Smooth muscle cell (in vitro differentiated cells): ENCODE measurements at regions not wholly inside any gene's neighbourhood (a gene's known extent, or its start where the extent isn't known, plus 50 kb on each side); places are given as distances from the start of the nearest gene placed in this dataset.

Experiments
- DNase-seq: peaks from one replicate; lab custom pipeline; 2025; ENCODE audit not compliant: unreplicated experiment; lab: John Stamatoyannopoulos, UW
- H2AFZ ChIP-seq: fragments of 200-600 bp; sonication (generic); 2 replicates; pipeline ENCODE4 v1.6.0; 2016; ENCODE audit warnings: antibody characterized with exemption, low read depth, mild to moderate bottlenecking
- H3F3A ChIP-seq: fragments of 200-600 bp; sonication (generic); 2 replicates; pipeline ENCODE4 v1.6.0; 2017; ENCODE audit warnings: antibody characterized with exemption, low read depth
- H3K27ac ChIP-seq: fragments of 200-600 bp; sonication (generic); 2 replicates; pipeline ENCODE4 v1.5.1; 2016; ENCODE audit warnings: low read depth, mild to moderate bottlenecking
- H3K27me3 ChIP-seq: fragments of 200-600 bp; sonication (generic); 2 replicates; pipeline ENCODE4 v1.6.1; 2016; ENCODE audit warnings: low read depth, mild to moderate bottlenecking
- H3K36me3 ChIP-seq: fragments of 200-600 bp; sonication (generic); 2 replicates; pipeline ENCODE4 v1.5.1; 2016; ENCODE audit warnings: low read depth
- H3K4me1 ChIP-seq: fragments of 200-600 bp; sonication (generic); 2 replicates; pipeline ENCODE4 v1.5.1; 2016; ENCODE audit warnings: low read depth
- H3K4me2 ChIP-seq: fragments of 200-600 bp; sonication (generic); 2 replicates; pipeline ENCODE4 v1.6.0; 2016; ENCODE audit warnings: mild to moderate bottlenecking
- H3K4me3 ChIP-seq: fragments of 200-600 bp; sonication (generic); 2 replicates; pipeline ENCODE4 v1.5.1; 2016; ENCODE audit warnings: mild to moderate bottlenecking
- H3K79me2 ChIP-seq: fragments of 200-600 bp; sonication (generic); 2 replicates; pipeline ENCODE4 v1.6.0; 2016; ENCODE audit warnings: low read depth, mild to moderate bottlenecking
- H3K9ac ChIP-seq: fragments of 200-600 bp; sonication (generic); 2 replicates; pipeline ENCODE4 v1.6.0; 2016; ENCODE audit warnings: low read depth
- H3K9me3 ChIP-seq: fragments of 200-600 bp; sonication (generic); replicated peaks from 2 replicates; pipeline ENCODE4 v1.5.1; 2016; ENCODE audit warnings: low read depth
- H4K20me1 ChIP-seq: fragments of 200-600 bp; sonication (generic); 2 replicates; pipeline ENCODE4 v1.6.0; 2016; ENCODE audit warnings: low read depth
- CTCF ChIP-seq: fragments of 200-600 bp; sonication (generic); IDR thresholded peaks from 2 replicates; pipeline ENCODE4 v1.5.1; 2017; ENCODE audit warnings: borderline replicate concordance, mild to moderate bottlenecking, antibody characterized with exemption; ENCODE audit not compliant: insufficient read depth, poor library complexity, severe bottlenecking
- WGBS: methylation state at CpG from one replicate; pipeline ENCODE4 v1.1.7; 2016; ENCODE audit warnings: low lambda C conversion rate; 5-methylcytosine and 5-hydroxymethylcytosine counted together

GRCh38 chr10:10294184-10294880 lies 723.3 kb upstream of the CELF2 start:
- Histone ChIP-seq H3K79me2 (no peaks in the 10 kb centered on the region), H3K4me2 (no peak overlapping the region), H3K4me3 (no peak overlapping the region), H3K36me3 (no peaks in the 10 kb centered on the region), H4K20me1 (no peaks in the 10 kb centered on the region), H3K4me1 (peaks cover 20% of the 10 kb centered on the region), H3K9ac (no peak overlapping the region), H3K27ac (no peak overlapping the region), H3K27me3 (no peaks in the 10 kb centered on the region), H2AFZ (no peak overlapping the region), H3F3A (no peaks in the 10 kb centered on the region), H3K9me3 (no peaks in the 10 kb centered on the region)
- WGBS = 82% methylated on average over 9 of the region's 9 CpGs
- no peak for DNase-seq
- no peak for TF ChIP-seq CTCF

- 88% methylated on average over 28 of the region's 29 CpGs for WGBS
- Histone ChIP-seq H3K79me2 (no peaks in the 10 kb centered on the region), H2AFZ (no peak overlapping the region), H3F3A (no peaks in the 10 kb centered on the region), H3K9me3 (no peaks in the 10 kb centered on the region), H3K9ac (no peak overlapping the region), H3K27ac (no peak overlapping the region), H3K36me3 (no peaks in the 10 kb centered on the region), H3K4me1 (peaks cover 20% of the 10 kb centered on the region), H4K20me1 (no peaks in the 10 kb centered on the region), H3K4me2 (no peak overlapping the region), H3K4me3 (no peak overlapping the region), H3K27me3 (no peaks in the 10 kb centered on the region)
- TF ChIP-seq CTCF = no peak
- DNase-seq = no peak
Observed at GRCh38 chr10:10294881-10295529, 722.7 kb upstream of the CELF2 start.

GRCh38 chr10:10295537-10295936 lies 722.1 kb upstream of the CELF2 start:
- H3K4me3 ChIP-seq = no peak overlapping the region
- H2AFZ ChIP-seq = no peak overlapping the region
- no peak for TF ChIP-seq CTCF
- H3K4me2 ChIP-seq = no peak overlapping the region
- no peaks in the 10 kb centered on the region for H4K20me1 ChIP-seq
- H3K27ac ChIP-seq = no peak overlapping the region
- 76% methylated on average over 10 of the region's 10 CpGs for WGBS
- H3K9me3 ChIP-seq = no peaks in the 10 kb centered on the region
- no peaks in the 10 kb centered on the region for H3F3A ChIP-seq
- H3K79me2 ChIP-seq = no peaks in the 10 kb centered on the region
- peaks cover 20% of the 10 kb centered on the region for H3K4me1 ChIP-seq
- no peaks in the 10 kb centered on the region for H3K27me3 ChIP-seq
- no peak overlapping the region for H3K9ac ChIP-seq
- no peaks in the 10 kb centered on the region for H3K36me3 ChIP-seq
- DNase-seq = no peak

- H3K9me3 ChIP-seq = no peaks in the 10 kb centered on the region
- DNase-seq = no peak
- no peak overlapping the region for H2AFZ ChIP-seq
- no peaks in the 10 kb centered on the region for H3K79me2 ChIP-seq
- H3K9ac ChIP-seq = no peak overlapping the region
- TF ChIP-seq CTCF = no peak
- no peaks in the 10 kb centered on the region for H4K20me1 ChIP-seq
- no peaks in the 10 kb centered on the region for H3K27me3 ChIP-seq
- H3K27ac ChIP-seq = no peak overlapping the region
- no peaks in the 10 kb centered on the region for H3F3A ChIP-seq
- 79% methylated on average over 3 of the region's 3 CpGs for WGBS
- H3K4me1 ChIP-seq = peaks cover 12% of the 10 kb centered on the region
- no peak overlapping the region for H3K4me3 ChIP-seq
- H3K4me2 ChIP-seq = no peak overlapping the region
- no peaks in the 10 kb centered on the region for H3K36me3 ChIP-seq
Observed at GRCh38 chr10:10302689-10303088, 715.0 kb upstream of the CELF2 start.
